GM19043 (cell line): ENCODE measurements at regions not wholly inside any gene's neighbourhood (a gene's known extent, or its start where the extent isn't known, plus 50 kb on each side); places are given as distances from the start of the nearest gene placed in this dataset.
A peak's percentile ranks its signal among the peaks of the same experiment; 100 is the strongest.

Experiments
- ATAC-seq: cut with Tn5 transposase; IDR thresholded peaks from one replicate; pipeline ENCODE4 v1.9.1; 2021; ENCODE audit warnings: low read depth; ENCODE audit not compliant: unreplicated experiment

DNA sequence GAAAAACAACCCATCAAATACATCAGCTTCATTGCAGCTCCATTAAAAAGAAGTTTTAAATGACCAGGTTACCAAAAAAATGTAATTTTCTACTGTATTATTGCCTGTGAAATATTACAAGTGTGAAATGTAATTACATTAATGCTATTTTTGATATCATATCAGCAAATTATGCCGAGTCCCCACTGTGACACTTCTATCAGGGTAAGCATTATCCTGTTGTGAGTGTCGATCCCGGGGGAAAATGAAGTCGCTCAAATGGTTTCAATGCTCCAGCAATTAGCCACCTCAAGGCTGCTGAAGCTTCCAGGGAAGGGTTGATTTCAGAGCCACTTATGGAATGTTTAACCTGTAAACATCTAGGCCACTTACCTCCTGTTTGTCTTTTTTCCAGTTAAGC is 70.4 kb downstream of the RCN1 start:
- ATAC-seq = no peak

DNA sequence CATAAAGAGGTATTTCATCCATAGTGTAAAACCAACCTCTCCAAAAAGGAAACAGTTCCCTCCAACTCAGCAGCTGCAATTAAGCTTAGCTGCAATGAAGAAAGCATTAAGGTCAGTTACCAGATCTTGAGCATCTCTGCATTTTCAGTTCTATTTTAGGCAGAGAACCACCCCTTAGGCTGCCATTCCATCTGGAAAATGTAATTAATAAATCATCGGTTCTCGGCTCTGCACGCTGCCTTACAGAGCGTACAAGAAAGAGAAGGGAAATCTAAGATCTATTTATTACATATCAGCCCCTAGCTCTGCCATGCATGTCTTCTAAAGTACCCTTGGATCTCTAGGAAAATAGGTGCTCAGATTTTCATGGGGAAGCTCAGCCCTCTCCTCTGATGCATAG is 71.5 kb downstream of the RCN1 start:
- ATAC-seq = no peak

DNA sequence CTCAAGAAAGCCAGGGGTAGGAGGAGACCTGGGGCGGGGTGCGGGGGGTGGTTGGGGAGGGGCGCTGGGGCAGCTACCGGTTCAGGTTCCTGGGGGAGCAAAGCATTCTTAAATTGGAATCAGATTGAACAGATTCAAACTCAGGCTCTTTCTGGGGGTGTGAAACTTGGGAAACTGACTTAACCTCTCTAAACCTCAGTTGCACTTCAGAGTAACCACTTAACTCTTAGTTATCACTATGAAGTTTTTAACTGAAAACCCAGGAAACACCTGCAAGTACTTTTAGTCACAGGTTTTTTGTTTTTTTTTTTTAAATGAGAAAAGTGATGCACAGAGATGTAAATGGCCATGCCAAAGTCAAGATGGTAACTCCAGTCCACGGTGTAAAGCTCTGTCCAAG is 72.0 kb downstream of the RCN1 start:
- no peak for ATAC-seq

DNA sequence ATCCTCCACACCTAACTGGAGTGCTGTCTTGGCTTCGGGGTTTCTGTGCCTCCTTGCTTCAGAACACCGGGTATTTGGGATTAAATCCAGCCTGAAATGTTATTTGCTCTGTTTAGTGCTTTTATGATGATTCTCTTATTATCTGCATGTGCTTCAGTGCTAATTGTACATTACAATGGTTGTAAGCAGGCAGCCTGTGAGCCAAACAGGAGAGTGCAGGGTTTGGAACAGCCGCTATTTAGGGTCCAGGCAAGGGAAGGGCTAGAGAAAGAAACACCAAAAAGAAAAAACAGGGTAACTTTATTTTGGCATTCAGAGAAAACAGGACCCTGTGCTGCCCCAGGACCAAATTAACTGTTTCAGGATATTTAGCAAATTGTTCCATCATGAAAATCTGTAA is 72.7 kb downstream of the RCN1 start:
- no peak for ATAC-seq

DNA sequence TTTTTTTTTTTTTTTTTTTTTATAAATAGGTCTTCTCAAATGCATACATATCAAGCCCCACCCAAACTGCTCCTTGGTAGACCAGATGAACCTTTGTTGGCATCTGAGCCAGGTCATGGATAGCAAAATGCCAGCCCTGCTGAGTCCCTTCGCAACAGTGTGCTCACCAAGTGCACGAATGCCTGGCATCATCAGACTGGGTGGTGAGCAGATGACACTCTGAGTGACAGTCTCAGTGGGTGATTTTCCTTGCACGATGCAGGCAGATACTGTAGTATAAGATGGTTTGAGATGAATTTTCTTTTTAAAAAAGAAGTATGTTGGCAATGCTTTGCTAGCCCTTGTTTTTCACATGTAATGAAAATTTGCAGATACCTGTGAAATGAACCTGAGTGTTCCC is 74.0 kb downstream of the RCN1 start:
- ATAC-seq = no peak

DNA sequence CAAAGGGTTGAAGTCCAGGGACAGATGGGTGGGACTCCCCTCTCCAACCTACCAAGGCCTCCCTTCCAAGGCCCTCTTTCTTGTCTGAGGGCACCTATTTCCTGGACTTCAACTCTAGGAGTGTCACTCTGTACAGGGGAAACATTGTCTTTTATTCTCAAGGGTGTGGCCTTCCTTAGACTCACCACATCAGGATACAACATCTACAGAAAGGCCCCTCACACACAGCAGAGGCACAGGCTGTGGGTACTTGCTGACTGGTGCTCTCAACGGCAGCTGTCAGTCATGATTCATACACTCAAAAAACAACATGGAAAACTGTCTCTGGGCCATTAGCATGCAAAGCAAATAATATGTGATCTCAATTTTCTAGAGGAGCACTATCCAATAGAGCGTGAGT is 78.0 kb downstream of the RCN1 start:
- ATAC-seq = no peak

DNA sequence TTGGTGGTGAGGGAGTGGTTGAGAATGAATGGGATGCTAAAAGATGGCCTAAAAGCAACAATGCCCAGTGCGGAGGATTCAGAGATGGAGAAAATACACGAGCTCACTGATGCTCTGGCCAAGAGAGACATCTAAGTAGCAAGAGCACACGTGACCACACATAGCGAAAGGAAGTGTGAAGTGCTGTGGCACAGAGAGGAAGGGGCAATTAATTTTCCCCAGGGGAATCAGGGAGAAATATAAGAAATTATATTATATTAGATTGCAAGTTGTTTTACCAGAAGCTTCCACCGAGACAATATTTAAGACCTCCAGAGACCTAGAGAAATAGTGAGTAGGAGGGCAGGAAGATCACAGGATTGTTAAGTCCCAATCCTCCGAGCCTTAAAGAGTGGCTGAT is 80.6 kb downstream of the RCN1 start:
- no peak for ATAC-seq

DNA sequence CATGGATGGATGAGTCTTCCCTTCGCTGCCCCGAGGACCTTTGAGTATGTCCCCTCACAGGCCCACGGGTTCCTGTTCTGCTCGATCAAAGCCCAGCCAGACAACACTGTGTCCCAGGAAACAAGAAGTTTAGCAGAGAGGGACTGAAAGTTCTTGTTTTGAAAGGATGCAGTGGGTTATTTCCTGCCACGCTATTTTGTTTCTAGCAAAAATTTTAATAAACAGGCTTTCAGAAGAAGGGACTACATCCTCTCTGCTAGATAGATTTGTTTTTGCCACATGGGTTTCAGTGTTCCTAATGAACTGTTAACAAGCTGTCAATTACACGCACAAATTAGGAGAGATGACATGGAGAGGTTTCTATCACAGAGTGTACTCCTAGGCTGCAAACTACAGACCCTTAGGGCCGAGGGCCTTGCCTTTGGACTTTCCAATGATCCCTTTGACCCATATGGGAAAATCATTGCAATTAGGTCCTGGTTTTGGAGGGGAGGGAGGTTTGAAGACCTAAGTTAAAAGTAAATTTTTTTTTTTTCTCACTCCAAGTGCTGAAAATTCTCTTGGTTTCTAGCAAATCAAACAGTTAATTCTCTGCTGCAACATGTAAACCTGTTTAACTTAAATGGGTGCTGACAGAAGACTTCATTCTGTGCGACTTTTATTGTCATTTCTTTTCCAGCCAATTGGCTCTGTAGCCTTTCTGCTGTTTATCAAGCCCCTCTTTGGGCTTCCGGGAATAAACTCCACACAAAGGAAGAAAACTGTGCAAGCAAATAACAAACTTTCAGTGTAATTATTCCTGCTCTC is 81.4 kb downstream of the RCN1 start:
- no peak for ATAC-seq

DNA sequence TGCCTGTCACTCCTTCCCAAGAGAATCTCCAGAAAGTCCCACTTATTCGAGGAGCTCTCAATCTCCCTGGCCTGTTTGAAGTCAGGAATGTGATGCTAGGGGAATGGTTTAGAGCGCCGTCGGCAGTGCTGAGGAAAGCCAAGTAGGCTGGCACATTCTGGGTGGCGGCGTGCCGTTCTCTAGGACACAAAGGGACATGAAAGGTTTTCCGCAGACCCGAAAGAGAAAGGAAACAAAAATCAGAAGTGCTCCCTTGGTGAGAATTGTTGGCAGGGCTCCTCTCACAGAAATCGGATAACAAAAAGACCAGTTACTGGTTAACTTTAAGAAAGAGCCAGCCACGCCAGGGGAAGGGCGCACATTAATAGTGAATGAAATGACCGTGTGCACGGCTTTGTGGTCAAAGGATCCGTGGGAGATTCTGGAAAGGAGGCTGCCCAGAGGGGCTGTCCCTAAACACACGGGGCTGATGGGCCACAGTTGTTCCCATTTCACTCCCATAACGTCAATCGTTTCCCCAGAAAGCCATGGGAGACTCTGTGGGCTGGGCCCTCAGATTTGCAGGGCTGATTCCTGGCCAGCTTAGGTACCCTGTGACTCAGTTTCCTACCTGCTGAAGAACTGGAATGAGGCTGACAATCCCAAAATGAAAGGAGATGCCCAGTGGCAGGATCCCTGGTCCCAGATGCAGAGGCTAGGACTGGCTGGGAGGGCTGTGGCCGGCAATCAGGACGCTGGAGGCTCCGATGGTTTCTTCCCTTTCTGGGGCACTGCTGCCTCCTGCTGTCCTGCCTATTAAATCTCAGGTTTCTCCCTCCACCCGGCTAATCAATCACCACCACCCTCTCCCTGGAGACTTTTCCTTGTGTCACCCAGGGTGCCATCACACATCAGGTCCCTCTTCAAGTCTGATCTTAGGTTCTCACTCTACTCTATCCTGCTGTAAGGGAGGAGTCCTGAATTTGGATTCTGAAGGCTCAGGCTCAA is 82.3 kb downstream of the RCN1 start:
- no peak for ATAC-seq

DNA sequence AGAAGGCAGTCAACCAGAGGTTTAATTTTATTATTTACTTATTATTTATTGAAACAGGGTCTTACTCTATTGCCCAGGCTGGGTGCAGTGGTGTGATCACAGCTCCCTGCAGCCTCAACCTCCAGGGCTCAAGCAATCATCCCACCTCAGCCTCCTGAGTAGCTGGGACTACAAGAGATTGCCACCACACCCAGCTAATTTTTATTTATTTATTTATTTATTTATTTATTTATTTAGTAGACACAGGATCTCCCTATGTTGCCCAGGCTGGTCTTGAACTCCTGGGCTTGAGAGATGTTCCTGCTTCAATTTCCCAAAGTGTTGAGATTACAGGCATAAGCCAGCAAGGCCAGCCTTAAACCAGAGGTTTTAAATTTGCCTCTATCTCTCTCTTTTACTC is 83.1 kb downstream of the RCN1 start:
- no peak for ATAC-seq

DNA sequence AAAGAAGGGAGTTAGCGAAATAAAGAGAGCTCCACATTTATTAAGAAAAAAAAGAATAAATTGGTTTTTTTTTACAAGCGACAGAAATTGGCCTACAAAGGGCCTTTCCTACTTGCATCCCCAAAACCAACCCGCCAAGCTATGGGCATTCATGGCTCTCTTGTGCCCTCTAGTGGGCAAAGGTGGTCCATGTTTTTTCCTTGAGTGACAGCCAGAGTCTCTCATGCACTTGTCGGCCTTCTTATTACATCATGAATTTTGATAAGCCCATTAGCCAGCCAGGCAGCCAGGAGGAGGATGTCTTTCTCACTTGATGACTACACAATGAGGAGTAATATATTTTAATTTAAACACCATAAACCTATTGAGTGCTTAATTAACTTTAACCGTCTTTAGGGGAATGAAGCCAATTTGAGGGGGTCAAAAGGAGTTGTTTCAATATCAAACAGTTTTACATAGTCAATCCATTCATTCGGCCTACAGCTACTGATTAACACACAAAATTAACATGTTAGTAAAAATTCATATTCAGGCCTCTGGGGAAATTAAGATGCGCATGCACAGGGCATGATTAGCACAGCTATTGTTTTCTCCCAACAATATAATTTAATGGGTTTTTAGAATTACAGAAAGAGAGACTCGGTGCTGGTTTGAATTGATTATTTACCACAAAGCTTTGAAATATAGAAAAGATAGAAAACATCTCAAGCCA is 85.5 kb downstream of the RCN1 start:
- ATAC-seq = peak; percentile 76

DNA sequence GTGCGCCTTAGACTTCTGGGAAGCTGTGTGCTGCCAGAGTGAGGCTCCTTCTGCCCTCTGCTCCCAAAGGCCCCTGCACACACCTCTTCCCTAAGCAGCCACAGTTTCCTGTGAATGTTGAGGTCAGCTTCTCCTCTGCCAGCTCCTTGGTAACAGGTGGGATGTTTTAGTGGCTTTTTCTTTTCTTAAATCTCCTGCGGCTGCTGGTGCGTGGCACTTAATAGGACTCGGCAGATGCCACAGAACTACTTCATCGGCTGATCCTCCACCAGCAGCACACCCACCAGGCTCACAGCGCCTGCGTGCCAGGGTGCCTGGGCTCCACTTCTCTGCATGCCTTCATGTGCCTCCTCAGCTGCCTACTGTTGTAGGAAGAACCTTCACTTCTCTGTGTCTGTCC is 87.8 kb downstream of the RCN1 start:
- ATAC-seq = no peak

DNA sequence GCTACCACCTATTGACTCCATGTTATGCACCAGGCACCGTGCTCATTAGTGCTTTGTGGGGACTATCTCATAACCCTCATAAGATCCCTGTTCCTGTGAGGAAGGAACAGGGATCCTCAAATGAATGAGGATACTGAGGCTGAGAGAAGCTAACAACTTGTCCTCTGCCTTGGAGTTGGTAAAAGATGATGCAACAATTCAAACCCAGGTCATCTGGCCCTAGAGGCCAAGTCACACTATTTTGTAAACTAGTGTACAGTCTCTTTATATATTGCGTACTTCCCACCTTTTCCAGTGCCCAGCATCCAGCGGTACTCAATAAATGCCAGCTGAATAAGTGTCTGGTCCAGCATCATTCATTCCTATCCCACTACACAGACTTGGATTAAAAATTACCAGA is 92.6 kb downstream of the RCN1 start:
- no peak for ATAC-seq

DNA sequence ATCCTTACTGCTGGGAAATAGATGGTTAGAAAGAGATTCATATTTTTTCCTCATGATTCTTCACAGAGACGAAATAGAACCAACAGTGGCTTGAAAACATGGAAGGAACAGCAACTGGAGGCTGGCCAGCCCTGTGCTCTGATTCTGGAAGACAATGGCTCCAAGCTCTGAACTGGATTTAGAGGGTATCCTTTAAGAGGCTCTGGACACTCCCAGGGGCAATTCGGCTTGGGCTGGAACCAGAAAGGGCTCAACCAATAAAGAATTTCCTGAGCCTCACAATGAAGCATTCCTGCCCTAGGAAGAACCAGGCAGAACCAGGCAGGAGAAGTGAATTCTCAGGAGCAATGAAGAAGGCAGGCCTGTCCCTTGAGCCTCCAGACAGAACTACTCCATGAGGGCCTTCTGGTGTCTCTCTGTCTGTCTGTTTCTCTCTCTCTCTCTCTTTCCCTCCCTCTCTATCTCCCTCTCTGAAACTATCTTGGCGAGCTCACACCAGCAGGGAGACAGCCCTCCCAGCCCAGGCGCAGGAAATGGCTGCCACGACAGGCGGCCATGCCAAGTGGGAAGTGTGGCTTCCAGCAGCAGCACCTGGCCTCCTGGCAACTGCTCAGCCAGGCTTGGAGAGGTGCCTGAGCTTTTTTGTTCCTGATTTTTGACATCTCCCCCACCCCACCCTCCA is 93.3 kb downstream of the RCN1 start:
- no peak for ATAC-seq

DNA sequence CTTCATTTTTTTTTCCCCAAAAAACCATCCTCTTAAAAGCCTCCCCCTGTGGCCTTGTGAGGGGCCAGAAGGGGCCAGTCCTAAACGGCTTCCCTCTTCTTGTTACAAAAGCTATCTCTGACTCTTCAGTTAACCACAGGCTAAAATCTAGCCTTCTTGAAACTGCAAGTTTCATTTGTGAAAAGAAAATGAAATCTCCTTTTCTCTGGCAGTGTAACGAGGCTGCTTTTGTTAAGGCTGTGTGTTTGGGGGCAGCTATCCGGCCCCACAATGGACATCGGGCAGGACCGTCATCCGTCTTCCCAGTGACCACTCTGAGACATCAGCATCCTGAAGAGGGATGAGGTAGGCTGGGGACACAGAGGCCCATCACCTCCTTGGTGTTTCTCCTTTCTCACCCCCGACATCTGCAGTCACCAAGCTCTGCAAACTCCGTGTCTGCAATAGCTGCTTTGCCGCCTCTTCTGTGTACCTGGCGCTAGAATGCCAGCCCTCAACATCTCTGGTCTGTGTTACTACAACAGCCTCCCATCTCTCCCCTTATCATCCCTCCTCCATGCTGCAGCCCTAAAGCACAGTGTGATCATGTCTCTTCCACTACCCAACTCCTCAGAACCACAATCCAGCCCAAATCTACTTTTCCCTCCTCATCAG is 94.0 kb downstream of the RCN1 start:
- no peak for ATAC-seq

DNA sequence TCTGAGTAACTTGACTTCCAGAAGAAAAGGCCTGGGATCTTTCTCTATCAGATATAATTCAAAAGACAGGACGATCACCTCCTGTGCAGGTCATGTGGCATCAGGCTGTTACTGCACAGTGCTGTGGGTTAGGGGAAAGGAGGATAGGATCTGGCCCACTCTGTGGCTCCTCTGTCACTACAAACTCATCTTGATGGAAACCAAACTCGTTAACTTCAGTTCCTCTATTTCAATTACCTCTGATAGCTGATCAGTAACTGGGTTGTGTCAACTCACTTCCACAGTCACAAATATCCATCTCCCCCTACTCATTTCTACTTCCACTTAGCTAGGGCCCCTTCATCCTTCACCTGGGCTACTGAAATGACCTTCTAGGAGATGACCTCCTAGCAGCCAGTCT is 95.2 kb downstream of the RCN1 start:
- no peak for ATAC-seq

DNA sequence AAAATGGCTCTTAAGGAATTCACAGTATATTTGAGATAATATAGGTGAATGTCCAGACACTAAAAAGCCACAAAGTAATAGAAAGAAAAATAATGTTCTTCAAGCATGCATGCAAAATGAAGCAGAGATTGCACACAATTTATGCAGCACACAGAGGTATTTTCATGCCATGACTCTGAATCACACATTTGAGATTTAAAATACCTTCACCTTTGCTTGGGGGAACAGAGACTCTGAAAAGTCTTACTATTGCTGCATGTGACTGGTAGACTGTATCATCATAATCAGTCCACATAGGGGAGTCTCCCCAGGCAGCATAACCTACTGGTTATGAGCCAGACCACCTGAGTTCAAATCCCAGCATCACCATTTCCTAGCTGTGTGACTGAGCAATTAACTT is 96.2 kb downstream of the RCN1 start:
- no peak for ATAC-seq

DNA sequence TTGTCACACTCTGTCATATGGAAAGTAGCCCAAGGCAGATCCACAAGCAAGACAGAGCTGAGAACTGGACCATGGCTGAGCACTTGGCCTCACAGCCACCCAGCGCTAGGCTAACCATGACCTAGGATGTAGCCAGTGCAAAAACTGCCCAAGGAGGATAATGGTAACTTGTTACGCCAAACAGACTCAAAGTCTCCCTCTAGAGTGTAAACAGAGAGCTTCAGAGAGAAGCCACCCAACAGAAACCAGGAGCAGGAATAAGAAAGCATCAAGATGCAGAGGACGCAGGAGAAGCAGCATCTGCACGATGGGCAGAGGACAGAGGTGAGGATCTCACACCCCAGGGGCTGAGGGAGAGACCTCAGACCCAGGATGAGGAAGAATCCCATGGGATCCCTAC is 97.9 kb downstream of the RCN1 start:
- ATAC-seq = no peak

DNA sequence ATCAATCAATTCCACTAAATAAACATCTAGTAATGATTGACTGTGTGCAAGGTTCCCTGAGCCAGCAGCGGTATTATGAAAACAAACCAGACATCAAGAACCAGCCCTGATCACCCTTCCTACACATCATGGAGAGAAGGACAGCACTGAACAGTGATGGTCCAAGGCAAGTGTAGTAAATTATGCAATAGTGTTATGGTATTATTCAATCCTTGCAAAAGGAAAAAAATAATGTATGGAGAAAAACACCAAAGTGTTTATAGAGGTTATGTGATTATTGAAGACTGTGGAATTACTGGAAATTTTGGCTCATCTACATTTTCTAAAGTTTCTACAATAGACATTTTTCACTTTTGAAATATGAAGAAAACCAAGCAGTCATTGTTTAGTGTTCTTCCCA is 105.3 kb downstream of the RCN1 start:
- no peak for ATAC-seq

DNA sequence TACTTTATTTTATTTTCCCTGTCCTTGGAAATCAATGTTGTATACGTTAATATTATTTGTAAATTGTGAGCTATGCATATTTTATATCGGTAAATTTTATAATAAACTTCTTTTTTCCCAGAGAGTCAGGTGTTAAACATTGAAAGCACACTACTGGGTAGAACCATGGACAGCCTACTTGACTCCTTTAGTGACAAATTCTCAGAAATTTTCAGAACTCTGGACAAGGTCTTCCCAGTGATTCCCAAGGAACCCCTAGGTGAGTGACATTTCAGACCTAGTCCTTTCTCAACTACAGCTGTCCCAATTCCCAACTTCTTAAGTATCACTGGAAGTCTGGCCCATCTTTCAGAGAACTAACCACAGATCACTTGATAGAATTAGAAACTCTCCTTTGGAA is 107.2 kb downstream of the RCN1 start:
- ATAC-seq = no peak
